SK-N-SH (cell line): ENCODE measurements at regions not wholly inside any gene's neighbourhood (a gene's known extent, or its start where the extent isn't known, plus 50 kb on each side); places are given as distances from the start of the nearest gene placed in this dataset.

Experiments used
- CTCF ChIA-PET: fragments of 300-600, 350-600 bp; formaldehyde crosslinking; extraction: SDS; loops from one replicate; lab custom pipeline; 2021; lab: Yijun Ruan, JAX
- POLR2A ChIA-PET: fragments of 350-600 bp; sonication (Branson Sonifier 250); formaldehyde crosslinking; extraction: SDS; loops from one replicate; lab custom pipeline; 2020; ENCODE audit warnings: antibody characterized with exemption, inconsistent platforms; lab: Yijun Ruan, JAX
- DNase-seq: peaks from one replicate; pipeline ENCODE4 v3.0.0; 2012
- H2AFZ ChIP-seq: fragments of 200-600 bp; sonication (generic); 2 replicates; pipeline ENCODE4 v1.8.1; 2016; ENCODE audit warnings: antibody characterized with exemption, mild to moderate bottlenecking, low read depth
- H3F3A ChIP-seq: fragments of 200-600 bp; sonication (generic); replicated peaks from 2 replicates; pipeline ENCODE3; 2016; ENCODE audit warnings: antibody characterized with exemption, mild to moderate bottlenecking; ENCODE audit not compliant: insufficient read depth
- H3K27ac ChIP-seq, 2 experiments: fragments of 200-500 bp in 1 of 2; fragments of 200-600 bp in 1 of 2; sonication (Bioruptor generic) in 1 of 2; sonication (generic), shearing (Covaris generic) in 1 of 2; 2 replicates each; pipeline versions ENCODE4 v1.5.1 to v1.6.1; 2014 to 2016; ENCODE audit warnings: low read depth in 2 of 2, inconsistent platforms in 1 of 2, low read length in 1 of 2, mild to moderate bottlenecking in 1 of 2, mixed read lengths in 1 of 2
- H3K27me3 ChIP-seq: fragments of 200-600 bp; sonication (generic), shearing (Covaris generic); 2 replicates; pipeline ENCODE4 v1.6.1; 2016; ENCODE audit warnings: mixed run types; ENCODE audit not compliant: insufficient read depth
- H3K36me3 ChIP-seq, 2 experiments: fragments of 200-500 bp in 1 of 2; fragments of 200-600 bp in 1 of 2; sonication (Bioruptor generic) in 1 of 2; sonication (generic) in 1 of 2; replicated peaks in 1 of 2; 2 replicates each; pipeline versions ENCODE3 to v1.5.1; 2014 to 2016; ENCODE audit warnings: low read length in 1 of 2, mild to moderate bottlenecking in 1 of 2; ENCODE audit not compliant: insufficient read depth in 2 of 2, control insufficient read depth in 1 of 2
- H3K4me1 ChIP-seq, 2 experiments: fragments of 200-500 bp in 1 of 2; fragments of 200-600 bp in 1 of 2; sonication (Bioruptor generic) in 1 of 2; sonication (generic), shearing (Covaris generic) in 1 of 2; 2 replicates each; pipeline versions ENCODE4 v1.5.1 to v1.6.1; 2014 to 2016; ENCODE audit warnings: low read depth in 1 of 2, low read length in 1 of 2, mixed run types in 1 of 2; ENCODE audit not compliant: insufficient read depth in 2 of 2, control insufficient read depth in 1 of 2
- H3K4me2 ChIP-seq: fragments of 200-600 bp; sonication (generic), shearing (Covaris generic); 2 replicates; pipeline ENCODE4 v1.6.1; 2017; ENCODE audit warnings: mixed run types
- H3K4me3 ChIP-seq, 2 experiments: fragments of 200-500 bp in 1 of 2; fragments of 200-600 bp in 1 of 2; sonication (Bioruptor generic) in 1 of 2; sonication (generic), shearing (Covaris generic) in 1 of 2; 2 replicates each; pipeline versions ENCODE4 v1.5.1 to v1.8.1; 2014 to 2016; ENCODE audit warnings: low read depth in 2 of 2, inconsistent platforms in 1 of 2, low read length in 1 of 2, mild to moderate bottlenecking in 1 of 2, mixed read lengths in 1 of 2, moderate library complexity in 1 of 2
- H3K79me2 ChIP-seq: fragments of 200-600 bp; sonication (generic); 2 replicates; pipeline ENCODE4 v1.8.1; 2017; ENCODE audit warnings: mild to moderate bottlenecking; ENCODE audit not compliant: insufficient read depth
- H3K9ac ChIP-seq: fragments of 200-600 bp; sonication (generic); 2 replicates; pipeline ENCODE4 v1.6.1; 2017; ENCODE audit warnings: mixed run types
- H3K9me2 ChIP-seq: fragments of 200-600 bp; sonication (generic); 2 replicates; pipeline ENCODE4 v1.6.1; 2017; ENCODE audit warnings: mixed run types
- H3K9me3 ChIP-seq: fragments of 200-600 bp; sonication (generic); 2 replicates; pipeline ENCODE4 v1.6.1; 2017; ENCODE audit warnings: mixed run types, mild to moderate bottlenecking, moderate library complexity
- H4K20me1 ChIP-seq: fragments of 200-600 bp; sonication (generic); 2 replicates; pipeline ENCODE4 v1.6.1; 2017; ENCODE audit warnings: mild to moderate bottlenecking, mixed run types; ENCODE audit not compliant: insufficient read depth
- CHD2 ChIP-seq: fragments of 150-350 bp; IDR thresholded peaks from 2 replicates; pipeline ENCODE4 v1.6.1; 2018; ENCODE audit warnings: low read length; ENCODE audit not compliant: partially characterized antibody
- EP300 ChIP-seq, 2 experiments: IDR thresholded peaks; 2 replicates each; pipeline versions ENCODE4 v1.4.0 to v1.6.1; 2012; ENCODE audit warnings: borderline replicate concordance in 1 of 2, low read depth in 1 of 2, low read length in 1 of 2
- FOSL2 ChIP-seq: IDR thresholded peaks from 2 replicates; pipeline ENCODE4 v1.4.0; 2012; ENCODE audit warnings: low read depth, mild to moderate bottlenecking, moderate library complexity, borderline replicate concordance
- FOXJ3 ChIP-seq: sonication (generic); formaldehyde crosslinking; IDR thresholded peaks from 2 replicates; pipeline ENCODE4 v1.5.1; 2020; ENCODE audit warnings: mild to moderate bottlenecking, missing genetic modification reagents
- FOXM1 ChIP-seq: IDR thresholded peaks from 2 replicates; pipeline ENCODE4 v1.4.0; 2012; ENCODE audit warnings: low read depth, mild to moderate bottlenecking
- GABPA ChIP-seq: IDR thresholded peaks from 2 replicates; pipeline ENCODE4 v1.4.0; 2012; ENCODE audit warnings: low read depth, mild to moderate bottlenecking
- GATA2 ChIP-seq: sonication (generic); formaldehyde crosslinking; IDR thresholded peaks from 2 replicates; pipeline ENCODE4 v1.5.0; 2020; ENCODE audit warnings: mild to moderate bottlenecking, missing genetic modification reagents
- JUND ChIP-seq: IDR thresholded peaks from 2 replicates; pipeline ENCODE4 v1.4.0; 2012
- MXI1 ChIP-seq: IDR thresholded peaks from 2 replicates; pipeline ENCODE4 v1.6.1; 2012; ENCODE audit warnings: mild to moderate bottlenecking, low read depth, low read length, improper control_type of control experiment
- RAD21 ChIP-seq: IDR thresholded peaks from 2 replicates; pipeline ENCODE4 v1.6.1; 2012; ENCODE audit warnings: mild to moderate bottlenecking, low read length
- RFX5 ChIP-seq: IDR thresholded peaks from 2 replicates; pipeline ENCODE4 v1.6.1; 2012; ENCODE audit warnings: mild to moderate bottlenecking, improper control_type of control experiment, low read length
- RXRA ChIP-seq: IDR thresholded peaks from 2 replicates; pipeline ENCODE4 v1.4.0; 2012; ENCODE audit warnings: low read depth, mild to moderate bottlenecking, borderline replicate concordance
- TCF12 ChIP-seq: IDR thresholded peaks from 2 replicates; pipeline ENCODE4 v1.4.0; 2012
- TEAD4 ChIP-seq: IDR thresholded peaks from 2 replicates; pipeline ENCODE4 v1.4.0; 2012; ENCODE audit warnings: mild to moderate bottlenecking, borderline replicate concordance; ENCODE audit not compliant: insufficient read depth
- WGBS: methylation state at CpG from one replicate; pipeline ENCODE4 v1.1.6; 2017; ENCODE audit warnings: low lambda C conversion rate; 5-methylcytosine and 5-hydroxymethylcytosine counted together
- TF ChIP-seq, protein P1 (sequence below): IDR thresholded peaks from 2 replicates; pipeline ENCODE4 v1.4.0; 2012; ENCODE audit warnings: low read depth, borderline replicate concordance
- TF ChIP-seq, protein P2 (sequence below): fragments of 150-350 bp; IDR thresholded peaks from 2 replicates; pipeline ENCODE4 v1.6.1; 2016; ENCODE audit warnings: mild to moderate bottlenecking, low read depth, low read length
- TF ChIP-seq, protein P3 (sequence below): IDR thresholded peaks from 2 replicates; pipeline ENCODE4; 2012
- TF ChIP-seq, protein P4 (sequence below): IDR thresholded peaks from 2 replicates; pipeline ENCODE4 v1.4.0; 2012; ENCODE audit warnings: low read depth
- TF ChIP-seq, protein P5 (sequence below): fragments of 200-600 bp; sonication (generic); IDR thresholded peaks from 2 replicates; pipeline ENCODE4 v1.6.1; 2017; ENCODE audit warnings: antibody characterized with exemption, mild to moderate bottlenecking, moderate library complexity

DNA sequence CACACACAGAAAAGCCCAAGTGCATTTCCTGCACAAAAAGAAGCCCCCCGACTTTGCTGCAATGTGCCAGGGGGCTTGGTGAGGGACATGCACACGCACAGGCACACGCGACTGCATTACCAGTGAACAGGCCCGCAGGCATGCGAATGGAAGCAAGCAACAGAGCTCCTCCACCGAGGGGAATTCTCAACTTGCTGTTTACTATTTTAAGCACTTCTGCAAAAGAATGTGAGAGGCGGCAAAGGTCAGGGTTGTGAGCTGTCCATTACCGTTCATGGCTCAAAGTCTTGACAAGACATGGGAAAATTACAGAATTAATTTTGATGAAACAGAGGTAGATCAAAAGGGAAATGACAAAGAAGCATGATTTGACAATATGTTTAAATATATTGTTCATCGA, 342.5 kb upstream of the NOCT start:
- no peak overlapping the region for H3K4me2 ChIP-seq
- H3F3A ChIP-seq: no peaks in the 10 kb centered on the region
- no peak for TF ChIP-seq TEAD4
- TF ChIP-seq, protein P1, sequence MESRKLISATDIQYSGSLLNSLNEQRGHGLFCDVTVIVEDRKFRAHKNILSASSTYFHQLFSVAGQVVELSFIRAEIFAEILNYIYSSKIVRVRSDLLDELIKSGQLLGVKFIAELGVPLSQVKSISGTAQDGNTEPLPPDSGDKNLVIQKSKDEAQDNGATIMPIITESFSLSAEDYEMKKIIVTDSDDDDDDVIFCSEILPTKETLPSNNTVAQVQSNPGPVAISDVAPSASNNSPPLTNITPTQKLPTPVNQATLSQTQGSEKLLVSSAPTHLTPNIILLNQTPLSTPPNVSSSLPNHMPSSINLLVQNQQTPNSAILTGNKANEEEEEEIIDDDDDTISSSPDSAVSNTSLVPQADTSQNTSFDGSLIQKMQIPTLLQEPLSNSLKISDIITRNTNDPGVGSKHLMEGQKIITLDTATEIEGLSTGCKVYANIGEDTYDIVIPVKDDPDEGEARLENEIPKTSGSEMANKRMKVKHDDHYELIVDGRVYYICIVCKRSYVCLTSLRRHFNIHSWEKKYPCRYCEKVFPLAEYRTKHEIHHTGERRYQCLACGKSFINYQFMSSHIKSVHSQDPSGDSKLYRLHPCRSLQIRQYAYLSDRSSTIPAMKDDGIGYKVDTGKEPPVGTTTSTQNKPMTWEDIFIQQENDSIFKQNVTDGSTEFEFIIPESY: no peak
- no peak for TF ChIP-seq RXRA
- TF ChIP-seq, protein P2, sequence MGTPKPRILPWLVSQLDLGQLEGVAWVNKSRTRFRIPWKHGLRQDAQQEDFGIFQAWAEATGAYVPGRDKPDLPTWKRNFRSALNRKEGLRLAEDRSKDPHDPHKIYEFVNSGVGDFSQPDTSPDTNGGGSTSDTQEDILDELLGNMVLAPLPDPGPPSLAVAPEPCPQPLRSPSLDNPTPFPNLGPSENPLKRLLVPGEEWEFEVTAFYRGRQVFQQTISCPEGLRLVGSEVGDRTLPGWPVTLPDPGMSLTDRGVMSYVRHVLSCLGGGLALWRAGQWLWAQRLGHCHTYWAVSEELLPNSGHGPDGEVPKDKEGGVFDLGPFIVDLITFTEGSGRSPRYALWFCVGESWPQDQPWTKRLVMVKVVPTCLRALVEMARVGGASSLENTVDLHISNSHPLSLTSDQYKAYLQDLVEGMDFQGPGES: no peak
- TF ChIP-seq FOSL2: no peak
- TF ChIP-seq JUND: no peak
- no peak for TF ChIP-seq TCF12
- H2AFZ ChIP-seq: no peak overlapping the region
- H3K27ac ChIP-seq: no peak overlapping the region
- peaks cover 0 to 3% of the 10 kb centered on the region in 2 experiments; a peak in 1 of 4 replicates for H3K4me1 ChIP-seq
- POLR2A ChIA-PET: no interaction called here
- DNase-seq: no peak
- H4K20me1 ChIP-seq: no peaks in the 10 kb centered on the region
- H3K36me3 ChIP-seq: no peaks in the 10 kb centered on the region
- H3K9me2 ChIP-seq: no peaks in the 10 kb centered on the region
- WGBS: 82% methylated on average over 10 of the region's 10 CpGs
- CTCF ChIA-PET: no interaction called here
- no peak overlapping the region for H3K9ac ChIP-seq
- H3K79me2 ChIP-seq: no peaks in the 10 kb centered on the region
- H3K4me3 ChIP-seq: no peak overlapping the region
- H3K27me3 ChIP-seq: no peaks in the 10 kb centered on the region
- H3K9me3 ChIP-seq: no peaks in the 10 kb centered on the region

DNA sequence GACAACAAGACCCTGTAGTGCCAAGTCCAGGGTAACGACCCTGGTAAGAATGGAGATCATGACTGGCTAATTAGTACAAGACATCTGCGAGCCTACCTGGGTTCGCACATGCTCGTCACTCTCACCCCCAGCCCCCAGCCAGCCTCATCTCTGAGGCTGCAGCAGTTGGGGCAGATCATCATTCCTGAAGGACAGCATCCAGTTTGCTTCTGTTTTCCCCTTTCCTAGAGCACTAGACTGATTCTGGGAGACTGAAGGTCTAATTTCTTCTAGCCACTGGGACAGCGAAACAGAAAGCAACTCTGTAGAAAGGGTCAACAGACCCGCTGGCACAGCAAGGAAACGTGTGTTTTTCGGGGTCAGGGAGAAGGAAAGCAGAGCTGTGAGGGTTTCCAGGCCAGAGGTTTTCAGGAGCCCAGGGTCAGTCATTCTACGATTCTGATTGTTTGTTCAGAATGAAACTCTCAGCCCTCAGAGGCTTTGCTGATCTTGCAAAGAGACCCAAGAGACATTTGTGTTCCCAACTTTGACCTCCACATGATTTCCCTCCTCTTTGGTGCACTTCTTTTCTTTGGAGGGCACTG, 343.1 kb upstream of the NOCT start:
- no peak overlapping the region for H3K27ac ChIP-seq
- H3K9ac ChIP-seq: no peak overlapping the region
- H2AFZ ChIP-seq: no peak overlapping the region
- H3K4me3 ChIP-seq: no peak overlapping the region
- H3K9me3 ChIP-seq: no peaks in the 10 kb centered on the region
- H3K79me2 ChIP-seq: no peaks in the 10 kb centered on the region
- H3K4me2 ChIP-seq: no peak overlapping the region
- TF ChIP-seq RAD21 (no peak), GATA2 (CRISPR knock-in tag) (no peak), TEAD4 (no peak), RXRA (no peak), MXI1 (no peak), CHD2 (no peak), TCF12 (no peak), EP300 (IDR thresholded peaks at IDR 0.05; ENCODE audit: borderline replicate concordance in 1 of 2, low read depth in 1 of 2, low read length in 1 of 2) (no peak), FOXJ3 (no peak), FOXM1 (no peak), RFX5 (no peak), GABPA (no peak)
- TF ChIP-seq, protein P3, sequence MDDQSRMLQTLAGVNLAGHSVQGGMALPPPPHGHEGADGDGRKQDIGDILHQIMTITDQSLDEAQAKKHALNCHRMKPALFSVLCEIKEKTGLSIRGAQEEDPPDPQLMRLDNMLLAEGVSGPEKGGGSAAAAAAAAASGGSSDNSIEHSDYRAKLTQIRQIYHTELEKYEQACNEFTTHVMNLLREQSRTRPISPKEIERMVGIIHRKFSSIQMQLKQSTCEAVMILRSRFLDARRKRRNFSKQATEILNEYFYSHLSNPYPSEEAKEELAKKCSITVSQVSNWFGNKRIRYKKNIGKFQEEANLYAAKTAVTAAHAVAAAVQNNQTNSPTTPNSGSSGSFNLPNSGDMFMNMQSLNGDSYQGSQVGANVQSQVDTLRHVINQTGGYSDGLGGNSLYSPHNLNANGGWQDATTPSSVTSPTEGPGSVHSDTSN: no peak
- TF ChIP-seq, protein P4, sequence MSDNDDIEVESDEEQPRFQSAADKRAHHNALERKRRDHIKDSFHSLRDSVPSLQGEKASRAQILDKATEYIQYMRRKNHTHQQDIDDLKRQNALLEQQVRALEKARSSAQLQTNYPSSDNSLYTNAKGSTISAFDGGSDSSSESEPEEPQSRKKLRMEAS: no peak
- TF ChIP-seq, protein P2: no peak
- TF ChIP-seq, protein P5, sequence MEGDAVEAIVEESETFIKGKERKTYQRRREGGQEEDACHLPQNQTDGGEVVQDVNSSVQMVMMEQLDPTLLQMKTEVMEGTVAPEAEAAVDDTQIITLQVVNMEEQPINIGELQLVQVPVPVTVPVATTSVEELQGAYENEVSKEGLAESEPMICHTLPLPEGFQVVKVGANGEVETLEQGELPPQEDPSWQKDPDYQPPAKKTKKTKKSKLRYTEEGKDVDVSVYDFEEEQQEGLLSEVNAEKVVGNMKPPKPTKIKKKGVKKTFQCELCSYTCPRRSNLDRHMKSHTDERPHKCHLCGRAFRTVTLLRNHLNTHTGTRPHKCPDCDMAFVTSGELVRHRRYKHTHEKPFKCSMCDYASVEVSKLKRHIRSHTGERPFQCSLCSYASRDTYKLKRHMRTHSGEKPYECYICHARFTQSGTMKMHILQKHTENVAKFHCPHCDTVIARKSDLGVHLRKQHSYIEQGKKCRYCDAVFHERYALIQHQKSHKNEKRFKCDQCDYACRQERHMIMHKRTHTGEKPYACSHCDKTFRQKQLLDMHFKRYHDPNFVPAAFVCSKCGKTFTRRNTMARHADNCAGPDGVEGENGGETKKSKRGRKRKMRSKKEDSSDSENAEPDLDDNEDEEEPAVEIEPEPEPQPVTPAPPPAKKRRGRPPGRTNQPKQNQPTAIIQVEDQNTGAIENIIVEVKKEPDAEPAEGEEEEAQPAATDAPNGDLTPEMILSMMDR: no peak
- TF ChIP-seq, all 33 proteins: peak for 0
- 70% methylated on average over 9 of the region's 9 CpGs for WGBS
- Histone ChIP-seq H3K27me3 (no peaks in the 10 kb centered on the region), H3K9me2 (no peaks in the 10 kb centered on the region), H3K4me1 (peaks cover 0 to 3% of the 10 kb centered on the region in 2 experiments; a peak in 1 of 4 replicates), H3K36me3 (no peaks in the 10 kb centered on the region), H3F3A (no peaks in the 10 kb centered on the region), H4K20me1 (no peaks in the 10 kb centered on the region)
- ChIA-PET POLR2A (no interaction called here), CTCF (no interaction called here)
- no peak for DNase-seq
